ENCODE measurements at regions not wholly inside any gene's neighbourhood (a gene's known extent, or its start where the extent isn't known, plus 50 kb on each side); places are given as distances from the start of the nearest gene placed in this dataset.

GRCh38 chr13:79725841-79726240, 244.9 kb downstream of the NDFIP2 start:
- TF ChIP-seq EP300 (IDR thresholded peaks at IDR 0.05): no peak
- TF ChIP-seq CTCF (IDR thresholded peaks at IDR 0.05): no peak
- TF ChIP-seq POLR2A (IDR thresholded peaks at IDR 0.05): no peak

Data from ovary (tissue), 3 donors.